GM19043 (cell line): ENCODE measurements at regions not wholly inside any gene's neighbourhood (a gene's known extent, or its start where the extent isn't known, plus 50 kb on each side); places are given as distances from the start of the nearest gene placed in this dataset.
"Not testable (repeated sequence)": the region's sequence is repeated elsewhere in the genome, so short reads cannot be mapped to it uniquely, and the experiment has no call there.

Source experiments
- ATAC-seq: cut with Tn5 transposase; IDR thresholded peaks from one replicate; pipeline ENCODE4 v1.9.1; 2021; ENCODE audit warnings: low read depth; ENCODE audit not compliant: unreplicated experiment

DNA sequence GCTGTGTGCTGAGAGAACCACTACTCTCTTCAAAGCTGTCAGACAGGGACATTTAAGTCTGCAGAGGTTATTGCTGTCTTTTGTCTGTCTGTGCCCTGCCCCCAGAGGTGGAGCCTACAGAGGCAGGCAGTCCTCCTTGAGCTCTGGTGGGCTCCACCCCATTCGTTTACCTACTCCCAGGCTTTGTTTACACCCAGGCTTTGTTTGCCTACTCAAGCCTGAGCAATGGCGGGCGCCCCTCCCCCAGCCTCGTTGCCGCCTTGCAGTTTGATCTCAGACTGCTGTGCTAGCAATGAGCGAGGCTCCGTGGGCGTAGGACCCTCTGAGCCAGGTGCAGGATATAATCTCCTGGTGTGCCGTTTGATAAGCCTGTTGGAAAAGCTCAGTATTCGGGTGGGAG lies 386.8 kb upstream of the ZMIZ1 start:
- not testable (repeated sequence) for ATAC-seq

DNA sequence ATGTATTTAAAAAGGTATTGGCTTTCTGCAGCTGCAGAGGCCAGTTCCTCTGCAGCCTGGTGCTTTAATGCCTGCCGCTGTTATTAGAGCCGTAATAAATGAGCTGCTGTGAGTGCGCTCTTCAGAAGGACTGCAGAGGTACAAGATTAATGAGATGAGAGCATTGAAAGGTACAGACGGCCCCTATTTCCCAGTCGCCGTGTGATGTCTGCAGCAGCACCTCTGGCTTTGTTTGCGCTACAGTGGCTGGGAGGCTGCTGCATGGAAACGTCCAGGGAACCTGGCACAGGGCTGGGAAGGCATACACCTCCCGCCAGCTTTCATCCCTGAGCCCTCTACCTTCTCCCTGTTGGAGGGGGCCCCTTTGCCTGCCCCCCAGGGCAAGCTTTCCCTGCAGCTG lies 383.8 kb upstream of the ZMIZ1 start:
- ATAC-seq, result no peak

DNA sequence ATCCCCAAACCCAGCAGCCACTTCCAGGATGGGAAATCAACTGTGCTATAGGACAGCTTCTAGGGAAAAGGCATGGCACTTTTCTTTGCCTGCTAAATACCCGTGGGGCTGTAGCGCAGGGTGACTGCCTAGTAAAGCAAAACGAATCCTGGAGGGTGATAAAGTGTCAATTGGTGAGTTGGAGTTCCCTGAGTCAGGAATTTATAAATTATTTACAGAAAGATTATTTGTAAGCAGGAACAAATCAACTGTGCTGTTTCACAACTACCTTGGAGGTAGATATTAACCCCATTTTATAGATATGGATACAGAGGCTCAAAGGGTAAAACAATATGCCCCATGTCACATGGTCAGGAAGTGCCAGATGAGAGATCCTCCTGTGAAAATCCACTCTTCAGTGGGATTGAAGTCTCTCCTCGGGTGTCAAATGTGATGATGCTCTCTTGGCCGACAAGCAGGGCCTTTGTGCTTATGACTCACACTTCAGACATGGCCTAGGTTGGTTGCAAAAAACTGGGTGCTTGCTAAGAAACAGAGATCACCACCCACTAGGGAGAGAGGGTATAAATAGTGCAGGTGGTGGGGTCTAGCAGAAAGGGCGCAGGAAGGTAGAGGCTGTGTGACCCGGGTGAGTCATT lies 383.2 kb upstream of the ZMIZ1 start:
- no peak for ATAC-seq

DNA sequence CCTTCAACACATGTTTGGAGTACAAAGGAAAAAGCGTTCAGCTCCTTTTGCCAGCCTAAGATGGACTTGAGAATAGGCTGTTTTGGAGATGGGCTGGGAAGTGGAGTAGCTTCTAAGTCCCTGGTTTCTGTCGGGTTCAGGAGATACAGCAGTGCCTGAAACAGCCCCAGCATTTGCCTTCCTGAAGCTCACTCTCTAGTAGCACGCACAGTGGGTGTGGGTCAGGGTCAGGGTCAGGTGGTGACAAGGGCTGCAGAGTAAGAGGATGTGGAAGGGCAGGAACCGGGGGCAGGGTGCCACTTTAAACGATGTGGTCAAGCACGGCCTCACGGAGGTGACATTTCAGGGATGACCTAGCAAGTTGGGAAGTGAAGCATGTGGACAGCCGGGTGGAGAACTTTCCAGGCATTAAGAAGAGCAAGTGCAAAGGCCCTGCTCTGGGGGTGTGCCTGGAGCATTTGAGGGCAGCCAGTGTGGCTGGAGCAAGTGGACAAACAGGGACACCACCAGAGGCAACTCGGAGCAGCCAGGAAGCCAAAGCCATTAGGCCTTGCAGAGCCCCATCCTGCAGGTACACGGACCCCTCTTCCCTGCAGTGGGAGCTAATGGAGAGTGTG lies 382.2 kb upstream of the ZMIZ1 start:
- no peak for ATAC-seq

DNA sequence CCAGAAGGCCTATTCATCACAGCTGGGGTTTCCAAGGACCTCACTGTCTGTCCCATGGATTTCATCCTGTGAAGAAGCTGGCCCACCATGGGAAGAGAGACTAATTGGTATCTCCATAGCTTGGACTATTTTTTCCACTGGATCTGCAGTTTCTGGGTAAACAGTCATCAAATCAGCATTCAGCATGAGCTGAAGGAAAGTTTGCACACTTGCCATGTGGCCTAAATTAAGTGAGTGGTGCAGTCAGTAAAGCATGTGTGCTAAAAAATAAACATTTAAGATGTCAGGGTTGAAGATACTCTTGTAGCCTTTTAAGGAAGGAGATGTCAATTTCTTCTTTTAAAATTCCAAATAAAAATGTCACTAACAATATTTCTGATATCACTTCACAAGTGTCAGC lies 381.1 kb upstream of the ZMIZ1 start:
- ATAC-seq, result no peak

DNA sequence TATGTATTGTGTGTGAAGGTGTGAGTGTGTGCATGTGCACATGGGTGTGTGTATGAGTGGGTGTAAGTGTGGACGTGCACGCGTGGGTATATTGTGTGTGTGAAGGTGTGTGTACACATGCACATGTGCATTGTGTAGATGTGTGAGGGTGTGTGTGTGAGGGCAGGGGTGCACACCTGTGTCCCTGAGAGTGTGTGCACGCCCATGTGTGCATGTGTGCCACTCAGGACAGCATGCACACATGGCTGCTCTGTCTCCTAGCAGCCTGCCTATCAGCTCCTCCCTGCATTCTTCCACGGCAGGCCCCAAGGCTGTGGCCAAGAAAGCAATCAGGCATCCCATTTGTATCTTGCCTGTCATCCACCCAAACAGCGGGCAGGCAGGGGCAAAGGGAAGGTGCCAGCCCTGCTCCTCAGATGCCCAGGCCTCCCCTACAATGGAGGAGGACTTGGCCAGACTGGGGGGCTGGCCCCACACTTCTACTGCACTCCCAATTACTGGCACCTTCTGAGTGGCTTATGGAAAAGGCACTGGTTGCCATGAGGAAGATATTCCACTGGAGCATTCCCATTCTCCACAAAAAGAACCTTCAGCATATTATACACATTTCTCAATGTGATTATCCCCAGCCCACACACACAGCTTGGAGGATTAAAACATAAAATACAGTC lies 380.4 kb upstream of the ZMIZ1 start:
- no peak for ATAC-seq

DNA sequence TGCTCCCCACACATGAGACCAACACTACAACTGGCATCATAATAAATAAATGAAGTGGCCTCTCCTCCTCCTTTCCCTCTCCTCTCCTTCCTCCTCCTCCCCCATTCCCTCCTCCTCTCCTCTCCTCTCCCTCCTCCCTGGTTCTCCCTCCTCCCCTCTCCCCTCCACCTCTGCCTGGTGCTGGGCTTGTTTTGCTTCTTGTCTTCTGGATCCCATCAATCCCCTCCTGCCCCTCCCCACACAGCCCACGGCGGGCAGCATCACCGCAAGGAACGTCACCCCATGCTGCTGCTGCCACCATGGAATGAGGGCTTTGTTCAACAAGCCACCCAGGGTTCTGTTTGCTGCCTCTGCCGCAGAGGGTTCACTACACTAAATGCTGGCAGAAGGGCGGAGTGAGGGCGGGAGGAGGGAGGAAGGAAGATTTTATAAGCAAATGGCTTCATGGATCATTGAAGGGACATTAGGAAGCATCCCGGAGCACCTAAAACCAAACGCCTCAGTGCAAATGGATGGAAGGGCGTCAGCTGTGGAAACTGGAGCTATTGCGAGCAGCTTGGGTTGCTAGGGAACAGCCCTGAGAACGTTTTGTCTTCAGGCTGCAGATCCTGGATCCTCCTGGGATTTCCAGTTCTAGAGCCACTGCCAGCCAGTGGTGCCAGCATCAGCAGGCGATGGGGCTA lies 379.7 kb upstream of the ZMIZ1 start:
- ATAC-seq, result no peak

DNA sequence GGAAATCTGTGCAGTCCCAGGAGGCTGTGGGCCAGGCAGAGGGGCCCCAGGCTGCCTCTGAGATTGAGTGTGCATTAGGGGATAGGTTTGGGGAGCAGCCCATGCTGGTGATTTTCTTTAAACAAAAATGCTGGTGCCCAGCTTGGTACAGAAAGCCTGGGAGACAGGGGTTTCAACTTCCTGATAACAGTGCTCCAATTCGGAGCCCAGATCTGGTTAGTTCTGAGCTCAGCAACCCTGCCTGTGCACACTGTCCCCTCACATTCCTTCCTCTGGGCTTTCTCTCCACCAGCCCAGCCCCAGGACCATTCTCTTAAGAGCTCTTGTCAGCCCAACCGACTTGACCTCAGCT lies 379.2 kb upstream of the ZMIZ1 start:
- no peak for ATAC-seq

DNA sequence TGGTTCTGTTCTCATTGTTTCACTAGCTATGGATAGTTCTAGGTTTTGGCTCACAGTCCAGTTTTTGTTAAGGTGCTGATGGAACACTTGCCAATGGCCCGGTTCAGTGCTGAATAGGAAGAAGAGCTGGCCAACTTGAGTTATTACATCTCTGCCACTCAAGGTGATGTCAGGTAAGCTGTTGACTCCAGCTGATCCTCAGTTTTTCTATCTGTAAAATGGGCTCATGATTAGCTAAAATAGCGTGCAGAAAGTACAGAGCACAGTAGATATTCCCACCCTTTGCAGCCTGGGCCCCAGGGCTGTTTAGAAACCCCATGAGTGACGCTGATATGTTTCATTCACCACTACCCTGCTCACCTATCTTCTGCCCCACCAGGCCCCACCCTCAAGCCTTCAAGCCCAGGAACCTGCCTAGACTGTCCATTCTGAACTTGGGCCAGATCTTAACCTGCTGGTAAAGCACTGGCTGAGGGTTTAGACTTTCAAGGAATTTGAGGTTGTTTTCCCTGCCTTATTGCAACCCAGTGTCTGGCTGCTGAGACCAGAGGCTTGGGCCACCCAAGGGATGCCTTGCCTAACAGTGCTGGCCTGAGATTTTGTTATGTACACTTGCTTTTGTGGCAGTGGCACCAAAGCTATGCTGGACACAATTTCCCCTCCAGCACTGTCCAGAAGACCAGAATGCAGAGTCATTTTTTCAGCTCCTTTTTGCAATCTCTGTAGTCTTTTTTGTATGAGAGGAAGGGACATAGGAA lies 378.2 kb upstream of the ZMIZ1 start:
- ATAC-seq, result no peak

DNA sequence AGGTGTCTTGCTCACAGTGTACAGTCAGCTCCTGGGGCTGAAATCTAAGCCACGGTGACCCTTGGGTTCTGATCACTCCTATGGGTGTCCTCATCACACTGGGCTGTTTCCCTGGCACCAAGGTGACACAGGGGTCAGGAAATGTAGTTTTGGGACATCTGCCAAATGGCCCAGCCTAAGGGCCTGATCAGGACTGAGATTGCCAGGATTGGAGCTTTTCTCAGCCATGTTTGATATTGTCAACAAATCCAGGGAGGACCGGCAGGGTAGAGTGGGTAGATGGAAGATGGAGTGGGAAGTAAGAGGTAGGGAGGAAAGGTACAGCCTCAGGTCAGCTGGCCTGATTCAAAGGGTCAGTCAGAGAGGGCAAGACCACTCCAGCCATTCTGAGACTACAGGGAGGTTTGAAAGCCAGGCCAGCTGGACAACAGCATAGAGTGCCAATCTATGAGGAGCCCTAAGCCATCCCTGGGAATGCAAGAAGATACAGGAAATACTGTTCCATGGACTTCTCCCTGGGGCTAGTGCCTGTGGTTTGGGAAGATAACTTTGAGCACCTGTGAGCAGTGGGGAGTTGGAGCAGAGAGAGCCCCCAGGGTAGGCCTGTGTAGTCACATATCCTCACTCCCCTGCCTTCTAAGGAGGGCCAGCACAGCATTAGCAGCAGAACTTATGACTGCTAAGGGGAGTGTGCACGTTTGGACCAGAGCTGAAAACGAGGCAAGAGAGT lies 377.3 kb upstream of the ZMIZ1 start:
- ATAC-seq, result no peak

DNA sequence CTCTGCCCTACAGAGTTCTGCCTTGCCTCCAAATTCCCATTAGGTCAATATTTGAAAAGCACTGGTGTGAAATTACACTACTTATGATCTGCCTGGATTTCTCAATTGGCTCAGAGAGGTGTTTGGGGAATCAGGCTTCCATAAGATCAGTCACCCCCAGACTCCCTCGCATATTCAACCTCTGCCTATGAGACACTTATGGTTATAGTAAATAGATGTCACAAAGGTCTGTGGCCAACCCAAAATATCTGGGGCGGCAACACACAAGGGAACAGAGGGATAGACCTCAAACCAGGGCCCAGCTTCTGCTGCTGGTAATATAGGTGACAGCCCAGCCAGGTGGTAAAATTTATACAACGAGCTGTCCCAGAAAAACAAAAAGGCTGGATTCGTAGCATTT lies 376.7 kb upstream of the ZMIZ1 start:
- ATAC-seq, result no peak

DNA sequence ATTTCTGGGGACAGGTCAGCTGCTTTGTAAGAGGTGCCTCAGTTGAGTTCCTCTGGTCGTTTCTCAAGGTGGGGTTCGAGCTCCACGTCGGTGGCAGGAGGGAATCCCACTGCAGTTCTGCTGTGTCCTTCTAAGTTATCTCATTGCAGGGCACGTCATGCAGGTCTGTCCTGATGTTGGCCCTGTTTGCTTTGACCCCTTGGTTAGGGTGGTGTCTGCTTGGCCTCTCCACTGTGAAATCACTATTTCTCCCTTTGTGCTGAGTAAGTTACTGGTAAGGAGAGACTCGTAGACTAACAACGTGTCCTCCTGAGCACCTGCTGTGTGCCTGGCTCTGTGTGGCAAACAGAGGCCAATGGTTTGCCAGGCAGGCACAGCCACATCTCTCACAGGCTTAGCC lies 372.9 kb upstream of the ZMIZ1 start:
- no peak for ATAC-seq

DNA sequence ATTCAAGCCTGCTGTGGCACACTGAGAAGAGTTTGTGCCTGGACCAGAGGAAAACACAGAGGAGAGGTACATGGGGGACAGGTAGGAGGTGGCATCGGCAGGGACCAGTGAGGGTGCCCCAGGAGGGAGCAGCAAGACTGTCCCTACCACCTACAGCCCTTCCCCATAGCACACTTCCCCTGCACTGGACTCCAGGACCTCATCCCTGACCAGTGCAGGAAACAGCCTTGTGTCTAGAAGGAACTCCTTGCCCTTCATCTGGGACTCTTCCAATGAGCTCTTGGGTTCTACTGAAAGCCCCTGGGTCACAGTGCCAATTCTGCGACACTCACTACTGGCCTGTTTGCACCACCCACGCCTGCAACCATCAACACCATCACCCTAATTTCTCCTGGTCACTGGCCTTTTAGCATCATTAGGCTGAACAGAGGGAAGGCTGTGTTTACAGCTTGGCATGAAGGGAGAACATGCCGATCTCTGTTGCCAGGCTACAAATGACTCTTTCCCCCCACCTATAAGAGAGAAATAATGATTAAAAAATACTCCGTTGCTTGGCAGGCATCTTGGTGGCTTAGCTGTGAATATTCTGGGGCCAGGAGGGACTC lies 371.9 kb upstream of the ZMIZ1 start:
- no peak for ATAC-seq

DNA sequence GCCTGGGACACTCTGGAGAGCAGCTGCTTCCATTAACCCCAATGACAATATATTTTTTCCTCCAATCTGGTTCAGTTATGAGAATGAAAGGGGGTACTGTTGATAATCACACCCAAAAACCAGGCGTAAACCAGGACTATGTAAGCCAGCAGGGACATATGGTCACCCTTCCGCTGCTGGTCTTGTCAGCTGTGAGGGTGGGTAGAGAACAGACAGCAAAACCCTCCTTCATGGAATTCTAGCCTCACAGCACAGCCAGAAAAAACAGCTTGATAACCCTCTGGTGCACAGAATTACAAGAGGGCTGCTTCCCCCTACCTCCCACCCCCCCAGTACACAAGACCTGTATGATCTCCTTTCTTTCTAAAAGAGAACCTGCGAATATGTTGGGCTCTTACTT lies 368.8 kb upstream of the ZMIZ1 start:
- ATAC-seq, result no peak

DNA sequence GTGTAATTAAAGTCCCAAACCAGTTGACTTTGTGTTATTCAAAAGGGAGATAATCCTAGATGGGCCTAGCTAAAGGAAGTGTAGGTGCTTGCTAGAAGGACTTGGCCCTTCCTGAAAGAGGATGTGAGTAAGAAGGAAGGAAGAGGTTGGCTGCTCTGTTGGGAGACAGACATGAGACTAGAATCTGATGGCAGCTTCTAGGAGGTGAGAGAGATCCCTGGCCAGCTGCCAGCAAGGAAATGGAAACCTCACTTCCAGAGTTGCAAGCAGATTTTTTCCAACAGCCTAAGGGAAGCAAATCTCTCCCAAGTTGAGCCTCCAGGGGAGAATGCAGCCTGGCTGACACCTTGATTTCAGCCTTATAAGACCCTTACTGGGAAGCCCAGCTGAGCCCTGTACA lies 368.4 kb upstream of the ZMIZ1 start:
- no peak for ATAC-seq

DNA sequence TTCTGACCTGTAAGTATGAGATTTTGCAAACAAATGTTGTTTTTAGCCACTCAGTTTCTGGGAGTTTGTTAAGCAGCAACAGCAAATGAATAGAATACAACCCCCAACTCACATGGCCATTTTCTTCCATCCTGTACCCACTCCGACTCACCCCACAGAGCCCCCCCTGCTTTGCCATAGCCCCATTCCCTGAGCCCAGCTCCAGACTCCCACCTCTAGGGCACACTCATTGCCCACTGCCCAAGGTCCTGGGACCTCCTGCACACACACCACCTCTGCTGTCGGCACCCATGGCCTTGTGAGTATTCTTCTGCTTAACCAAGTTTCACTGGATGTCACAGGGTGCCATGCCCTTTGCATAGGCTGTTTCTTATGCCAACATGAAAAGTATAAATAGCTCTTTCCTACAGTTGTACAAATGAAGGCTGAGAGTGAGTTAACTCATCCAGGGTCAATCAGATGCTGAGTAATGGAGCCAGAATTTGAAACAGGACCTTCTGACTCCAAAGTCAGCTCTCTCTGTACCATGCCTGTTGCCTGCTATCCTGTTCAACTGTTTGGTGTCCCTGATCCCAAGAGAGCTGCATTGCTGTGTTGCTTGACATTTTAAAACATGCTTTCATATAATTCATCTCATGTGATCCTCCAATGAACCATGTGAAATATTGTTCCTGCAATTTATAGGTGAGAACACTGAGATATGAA lies 367.8 kb upstream of the ZMIZ1 start:
- no peak for ATAC-seq

DNA sequence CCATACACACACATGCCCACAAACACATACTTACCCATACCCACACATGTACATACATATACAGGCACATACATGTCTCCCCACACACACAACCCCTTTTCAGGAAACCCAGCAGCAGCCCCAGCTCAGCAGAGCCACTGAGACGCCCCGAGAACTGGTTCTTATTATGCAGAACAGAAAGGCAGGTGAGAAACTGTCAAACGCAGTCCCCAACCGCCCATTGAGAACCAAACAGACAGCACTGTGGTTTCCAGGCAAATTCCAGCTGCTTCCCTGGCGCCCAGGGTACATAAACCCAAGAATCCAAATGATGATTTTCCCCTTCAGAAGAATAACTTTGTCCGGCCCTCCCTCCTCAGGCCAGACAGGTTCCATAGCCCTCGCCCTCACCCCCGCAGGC lies 366.6 kb upstream of the ZMIZ1 start:
- no peak for ATAC-seq

DNA sequence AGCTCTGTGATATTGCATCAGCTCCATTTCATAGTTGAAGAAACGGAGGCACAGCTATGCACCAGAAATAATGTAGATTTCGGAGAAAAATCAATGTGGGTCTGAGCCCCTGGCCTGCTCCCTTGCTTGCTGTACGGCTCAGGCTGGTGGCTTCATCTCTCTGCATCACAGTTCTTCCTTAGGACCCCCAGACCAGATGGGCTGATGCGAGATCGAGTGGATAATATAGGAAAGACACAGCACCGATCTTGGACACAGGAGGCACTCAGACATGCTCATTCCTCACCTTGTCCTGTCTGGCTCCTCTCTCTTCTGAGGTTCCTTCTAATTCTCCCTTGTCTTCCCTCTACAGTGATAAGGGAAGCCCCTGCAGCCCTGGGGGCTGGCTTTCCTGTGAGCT lies 365.9 kb upstream of the ZMIZ1 start:
- ATAC-seq, result no peak

DNA sequence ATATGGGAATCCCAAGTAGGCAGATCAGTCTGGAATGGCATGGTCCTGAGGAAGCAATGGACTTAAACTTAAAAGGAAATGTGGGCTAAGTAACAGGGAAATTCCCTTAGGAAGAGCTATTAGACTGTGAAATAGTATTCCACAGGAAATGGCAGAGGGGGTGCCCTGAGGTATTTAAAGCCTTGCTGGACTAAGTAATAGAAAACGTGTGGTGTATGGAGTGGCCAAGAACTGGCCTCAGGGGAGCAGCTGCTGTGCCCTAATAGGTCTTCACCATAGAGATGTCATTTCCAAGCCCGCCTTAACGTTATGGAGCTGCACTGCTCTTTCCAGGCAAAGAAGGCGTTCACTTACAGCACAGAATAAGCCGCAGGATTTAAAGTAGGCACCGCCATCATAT lies 365.2 kb upstream of the ZMIZ1 start:
- no peak for ATAC-seq
